ENCODE measurements at regions not wholly inside any gene's neighbourhood (a gene's known extent, or its start where the extent isn't known, plus 50 kb on each side); places are given as distances from the start of the nearest gene placed in this dataset.
A peak's percentile ranks its signal among the peaks of the same experiment; 100 is the strongest.
"Not testable (repeated sequence)": the region's sequence is repeated elsewhere in the genome, so short reads cannot be mapped to it uniquely, and the experiment has no call there.

DNA sequence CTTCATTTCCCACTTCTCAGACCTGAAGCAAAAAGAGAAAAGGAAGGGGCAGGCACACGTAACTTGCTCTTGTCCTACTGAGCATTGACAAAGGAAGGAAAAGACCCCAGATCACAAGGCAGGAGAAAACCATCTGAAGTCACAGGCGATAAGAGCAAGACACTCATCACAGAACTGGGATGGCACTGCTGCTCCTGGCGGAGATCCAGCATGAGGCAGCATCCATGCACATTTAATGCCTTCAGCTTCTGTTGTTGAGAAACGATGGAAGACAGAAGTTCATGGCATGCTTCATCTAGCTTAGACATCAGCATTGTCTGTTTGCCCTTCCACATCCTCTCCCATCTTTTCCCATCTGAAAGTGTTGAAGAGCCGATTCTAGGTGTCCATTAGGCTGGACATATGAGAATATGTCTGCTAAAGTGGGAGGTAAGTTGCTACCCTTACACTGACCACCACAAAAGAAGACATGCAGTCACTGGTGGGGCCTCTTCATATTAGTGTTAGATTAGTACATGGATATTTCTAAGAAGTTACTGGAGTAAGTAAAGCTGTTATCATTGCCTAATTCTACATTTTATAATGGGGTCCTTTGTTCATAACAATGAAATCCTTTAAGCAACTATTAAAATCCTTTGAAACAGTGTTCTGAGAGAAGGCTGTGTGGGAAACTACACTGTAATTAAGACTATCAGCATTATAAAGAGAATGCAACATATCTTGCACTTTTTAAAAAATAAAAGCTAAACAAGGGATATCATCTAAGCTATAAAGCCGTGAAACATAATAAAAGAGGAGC lies 618.5 kb downstream of the C6orf118 start:
- no peak for DNase-seq

DNA sequence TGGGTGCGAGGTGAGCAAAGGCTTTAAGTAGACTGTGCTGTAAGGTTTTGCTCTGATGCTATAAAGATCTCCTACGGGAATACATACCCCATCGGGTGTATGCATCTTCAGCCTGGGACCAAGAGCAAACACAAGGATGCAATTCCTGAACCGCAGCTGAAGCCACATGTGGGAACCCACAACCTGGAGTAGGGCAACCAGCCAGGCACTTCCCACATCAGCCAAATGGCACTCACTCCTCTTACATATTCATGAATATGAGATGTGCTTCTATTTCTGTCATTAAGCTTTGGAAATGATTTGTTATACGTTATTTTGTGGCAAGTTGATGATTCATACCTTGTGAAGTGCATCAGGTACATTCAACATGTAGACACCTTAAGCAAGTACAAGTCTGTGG lies 619.2 kb downstream of the C6orf118 start:
- no peak for DNase-seq

DNA sequence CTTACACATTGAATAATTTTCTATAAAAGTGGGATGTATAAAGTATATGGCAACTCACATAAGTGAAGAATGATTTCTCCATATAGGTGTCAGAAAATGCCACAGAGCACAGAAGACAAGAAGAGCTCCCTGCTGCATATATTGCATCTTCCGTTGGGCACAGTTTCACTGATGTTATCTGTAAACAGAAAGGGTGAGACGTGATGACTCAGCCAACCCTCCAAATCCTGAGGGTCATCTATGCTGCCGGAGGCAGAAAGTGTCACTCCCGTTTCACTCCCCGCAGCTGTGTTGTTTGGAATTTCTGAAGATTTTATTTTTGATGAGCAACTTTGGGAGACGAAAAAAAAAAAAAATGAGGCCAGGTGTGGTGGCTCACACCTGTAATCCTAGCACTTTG lies 644.1 kb downstream of the C6orf118 start:
- no peak for DNase-seq

DNA sequence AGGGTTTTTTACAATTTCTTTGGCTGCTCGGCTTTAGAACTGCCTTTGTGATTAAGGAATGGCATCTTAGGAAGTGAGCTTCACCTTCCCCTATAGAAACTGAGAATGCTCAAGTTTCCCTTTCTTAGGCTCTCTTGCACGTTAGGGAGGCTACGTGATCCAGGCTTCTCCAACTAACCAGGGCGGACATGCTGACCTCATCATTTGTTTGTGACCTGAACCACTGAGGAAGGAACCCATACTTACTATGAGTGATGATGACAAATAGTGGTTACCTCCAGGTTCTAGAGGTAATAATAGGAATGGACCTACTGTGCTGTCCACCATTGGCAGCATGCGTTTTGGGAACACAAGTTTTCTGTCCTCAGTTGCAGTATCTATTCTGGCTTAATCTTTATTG lies 645.8 kb downstream of the C6orf118 start:
- no peak for DNase-seq

DNA sequence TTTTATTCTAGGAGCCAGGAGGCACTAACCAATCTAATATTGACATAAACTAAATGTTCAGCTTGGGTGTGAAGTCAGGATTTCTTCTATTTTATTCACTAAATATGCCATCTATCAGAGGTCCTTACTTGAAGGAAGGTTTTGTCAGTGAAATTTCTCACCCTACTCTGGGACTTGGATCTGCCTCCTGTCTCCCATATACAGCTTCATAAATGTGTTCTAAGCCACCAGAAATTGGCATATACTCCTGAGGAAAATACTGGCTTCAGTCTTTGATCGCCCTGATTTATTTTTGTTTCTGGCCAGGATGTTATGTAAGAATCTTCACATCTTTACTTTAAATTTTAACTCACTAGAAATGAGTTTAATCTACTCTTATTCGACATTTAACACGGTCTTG lies 647.7 kb downstream of the C6orf118 start:
- no peak for DNase-seq

DNA sequence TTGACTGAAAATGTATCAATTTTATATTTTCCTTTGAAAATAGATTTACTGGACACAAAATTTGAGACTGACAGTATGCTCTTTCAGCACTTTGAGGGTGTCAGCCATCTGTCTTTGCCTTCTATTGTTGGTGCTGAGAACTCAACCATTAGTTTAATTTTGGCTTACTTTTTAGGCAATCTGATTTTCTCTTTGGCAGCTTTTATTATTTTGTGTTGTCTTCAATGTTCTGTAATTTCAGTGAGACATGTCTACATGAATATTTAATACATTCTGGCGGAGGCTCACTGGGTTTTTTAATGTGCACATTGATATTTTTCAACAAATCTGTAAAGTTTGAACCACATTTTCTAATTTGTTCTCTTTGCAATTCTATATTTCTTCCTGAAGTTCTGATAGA lies 648.6 kb downstream of the C6orf118 start:
- no peak for DNase-seq

DNA sequence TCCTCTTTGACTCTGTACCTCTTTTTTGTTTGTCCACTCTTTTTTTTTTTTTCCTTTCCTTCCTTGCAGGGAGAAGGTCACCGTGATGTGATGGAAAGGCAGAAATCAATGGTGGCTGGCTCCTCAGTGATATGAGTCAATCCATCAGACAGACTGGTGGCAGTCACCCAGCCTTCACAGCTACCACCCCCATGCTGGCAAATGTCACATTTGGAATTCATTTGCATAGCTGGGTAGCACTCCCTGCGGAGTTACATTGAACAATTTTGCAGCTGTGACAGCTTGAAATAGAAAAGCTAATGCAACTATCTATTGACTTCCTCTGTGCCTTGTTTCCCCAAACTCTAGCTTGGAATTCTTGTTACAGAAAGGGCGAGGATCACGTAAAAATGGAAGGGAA lies 668.4 kb downstream of the C6orf118 start:
- DNase-seq, result peak; percentile 39

DNA sequence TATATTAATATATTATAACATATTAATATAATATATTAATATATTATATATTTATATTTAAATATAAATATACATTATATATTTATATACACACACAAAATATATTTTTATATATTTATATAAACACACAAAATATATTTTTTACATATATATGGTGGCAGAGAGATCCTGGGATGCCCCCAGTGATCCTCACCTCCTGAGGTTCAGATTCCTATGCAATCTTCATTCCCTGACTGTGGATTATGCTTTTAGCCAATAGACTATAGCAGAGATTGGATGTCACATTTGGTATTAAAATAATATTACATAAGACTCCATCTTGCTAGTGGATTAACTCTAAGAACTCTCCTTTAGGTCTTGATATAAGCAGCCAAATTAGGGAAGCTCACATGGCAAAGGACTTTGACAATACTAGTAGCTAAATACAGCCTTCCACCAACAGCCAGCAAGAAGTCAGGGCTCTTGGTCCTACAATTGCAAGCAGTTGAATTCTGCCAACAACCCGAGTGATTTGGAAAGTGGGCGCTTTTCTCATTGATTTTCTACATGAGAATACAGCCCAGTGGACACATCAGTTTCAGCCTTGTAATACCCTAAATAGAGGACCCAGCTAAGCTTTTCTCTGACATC lies 681.0 kb downstream of the C6orf118 start:
- no peak for DNase-seq

DNA sequence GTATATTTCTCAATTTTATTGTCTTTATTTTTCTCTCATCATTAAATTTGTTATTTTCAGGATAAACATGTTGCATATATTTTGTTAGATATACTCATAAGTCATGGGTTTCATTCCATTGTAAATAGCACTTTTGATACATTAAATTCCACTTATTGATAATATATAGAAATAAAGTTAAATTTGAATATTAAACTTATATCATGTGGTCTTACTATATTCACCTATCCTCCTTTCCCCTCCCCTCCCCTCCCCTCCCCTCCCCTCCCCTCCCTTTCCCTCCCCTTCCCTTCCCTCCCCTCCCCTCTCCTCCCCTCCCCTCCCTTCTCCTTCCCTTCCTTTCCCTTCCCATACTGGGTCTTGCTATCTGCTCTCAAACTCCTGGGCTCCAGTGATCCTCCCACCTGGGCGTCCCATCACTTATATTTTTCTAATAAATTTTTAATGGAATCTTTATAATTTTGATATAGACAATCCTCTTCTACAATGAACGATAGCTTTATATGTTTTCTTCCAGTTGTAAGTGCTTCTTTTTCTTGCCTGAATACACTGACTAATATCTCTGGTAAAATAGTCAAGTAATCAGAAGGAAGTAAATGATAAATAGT lies 692.4 kb downstream of the C6orf118 start:
- no peak for DNase-seq

DNA sequence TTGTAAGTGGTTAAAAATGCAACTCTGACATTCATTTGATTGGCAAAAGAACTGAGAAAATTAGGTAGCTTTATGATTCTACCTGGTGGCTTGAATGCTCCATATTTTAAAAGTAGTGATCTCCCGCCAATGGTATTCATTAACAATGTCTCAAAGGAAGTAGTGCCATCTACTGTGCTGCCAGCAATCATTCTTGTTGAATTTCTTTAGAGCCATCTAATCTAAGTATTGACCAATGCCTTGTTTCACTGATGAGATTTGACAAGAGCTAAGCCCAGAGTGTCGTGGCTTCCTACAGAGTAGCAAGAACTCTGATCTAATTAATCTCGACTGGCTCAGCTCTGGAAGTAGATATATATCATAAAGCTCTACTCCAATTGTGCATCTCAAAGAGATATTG lies 696.7 kb downstream of the C6orf118 start:
- no peak for DNase-seq

DNA sequence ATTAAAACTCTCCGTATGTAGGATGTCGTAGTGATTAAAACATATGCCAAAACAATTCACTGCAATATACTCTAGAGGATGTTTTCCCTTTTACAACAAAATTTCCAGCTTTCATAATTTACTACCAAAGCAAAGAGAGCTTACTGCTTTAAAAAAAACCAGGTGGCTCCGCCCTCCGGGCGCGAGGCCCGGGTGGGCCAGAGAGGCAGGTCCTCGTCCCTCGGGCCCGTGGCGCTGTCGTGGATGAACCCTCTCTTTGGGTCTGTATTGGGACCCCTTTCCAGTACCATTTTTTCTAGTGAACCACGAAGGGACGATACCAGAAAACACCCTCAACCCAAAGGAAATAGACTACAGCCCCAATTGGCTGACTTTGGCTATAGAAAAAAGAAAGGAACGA lies 698.5 kb downstream of the C6orf118 start:
- not testable (repeated sequence) for DNase-seq

DNA sequence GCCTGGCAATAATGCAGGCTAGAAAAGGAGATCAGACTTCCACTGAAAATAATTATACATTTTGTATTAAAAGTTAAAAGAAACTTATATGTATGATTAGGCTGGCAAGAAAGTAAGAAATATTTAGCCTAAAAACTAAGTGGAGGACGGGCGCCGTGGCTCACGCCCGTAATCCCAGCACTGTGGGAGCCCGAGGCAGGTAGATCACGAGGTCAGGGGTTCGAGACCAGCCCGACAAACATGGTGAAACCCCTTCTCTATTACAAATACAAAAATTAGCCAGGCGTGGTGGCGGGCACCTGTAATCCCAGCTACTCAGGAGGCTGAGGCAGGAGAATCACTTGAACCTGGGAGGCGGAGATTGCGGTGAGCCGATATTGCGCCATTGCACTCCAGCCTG lies 707.0 kb downstream of the C6orf118 start:
- DNase-seq, result not testable (repeated sequence)

DNA sequence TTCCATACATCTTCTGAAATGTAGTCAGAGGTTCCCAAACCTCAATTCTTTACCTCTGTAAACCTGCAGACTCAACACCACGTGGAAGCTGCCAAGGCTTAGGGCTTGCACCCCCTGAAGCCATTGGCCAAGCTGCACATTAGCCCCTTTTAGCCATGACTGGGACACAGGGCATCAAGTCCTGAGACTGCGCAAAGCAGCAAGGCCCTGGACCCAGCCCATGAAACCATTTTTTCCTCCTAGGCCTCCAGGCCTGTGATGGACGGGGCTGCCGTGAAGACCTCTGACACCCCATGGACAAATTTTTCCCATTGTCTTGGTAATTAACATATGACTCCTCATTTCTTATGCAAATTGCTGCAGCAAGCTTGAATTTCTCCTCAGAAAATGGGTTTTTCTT lies 727.8 kb downstream of the C6orf118 start:
- no peak for DNase-seq

DNA sequence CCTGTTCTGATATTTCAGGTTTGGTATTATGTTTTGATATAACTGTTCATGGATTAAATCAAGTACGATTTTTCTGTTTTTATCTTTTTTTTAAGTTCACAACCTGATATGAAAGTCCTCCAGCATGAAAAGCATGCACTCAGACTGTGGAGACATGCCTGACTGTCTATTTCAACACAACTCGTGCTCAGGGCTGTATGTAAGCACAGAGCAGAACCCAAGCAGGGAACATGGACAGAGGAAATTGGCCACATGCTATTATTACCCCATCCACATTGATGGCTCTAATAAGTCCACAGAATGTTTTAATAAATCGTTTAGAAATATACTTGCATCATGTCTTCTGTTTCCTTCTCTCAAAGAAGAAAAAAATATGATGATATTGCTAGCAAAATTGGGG lies 730.4 kb downstream of the C6orf118 start:
- no peak for DNase-seq

DNA sequence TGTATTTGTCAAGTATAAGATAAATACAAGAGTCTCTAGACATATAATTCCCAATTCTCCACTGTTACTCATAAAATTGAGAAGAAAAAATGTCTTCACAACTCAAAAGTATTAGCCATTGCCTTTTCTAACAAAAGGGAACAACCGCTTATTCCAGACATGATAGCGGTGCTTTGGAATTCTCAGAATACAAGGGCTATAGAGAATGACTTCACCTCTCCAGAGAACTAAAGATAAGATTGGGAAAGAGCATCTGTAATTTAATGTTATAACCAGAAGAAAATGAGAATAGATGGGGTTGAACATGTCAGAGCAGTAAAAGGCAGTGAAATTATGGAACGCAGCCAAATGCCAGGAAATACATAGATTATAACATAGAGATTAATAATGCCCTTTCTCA lies 730.8 kb downstream of the C6orf118 start:
- no peak for DNase-seq

DNA sequence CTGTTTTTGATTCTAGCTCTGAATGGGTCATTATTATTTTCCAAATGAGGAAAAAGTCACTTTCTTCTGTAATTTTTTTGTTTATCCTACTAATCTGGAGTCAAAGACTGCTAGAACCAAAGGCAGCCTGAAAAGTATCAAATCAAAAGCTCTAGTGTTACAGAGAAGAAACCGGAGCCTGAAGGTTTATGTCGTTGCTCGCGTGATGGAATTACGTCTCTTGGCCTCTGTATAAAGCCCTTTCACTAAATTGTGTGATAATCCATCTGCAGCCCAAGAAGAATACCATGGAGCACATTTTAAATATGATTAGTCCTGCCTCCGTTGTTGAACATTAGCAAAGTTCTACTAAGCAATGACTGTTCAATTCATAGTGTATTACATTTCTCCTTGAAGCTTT lies 738.6 kb downstream of the C6orf118 start:
- DNase-seq, result no peak

DNA sequence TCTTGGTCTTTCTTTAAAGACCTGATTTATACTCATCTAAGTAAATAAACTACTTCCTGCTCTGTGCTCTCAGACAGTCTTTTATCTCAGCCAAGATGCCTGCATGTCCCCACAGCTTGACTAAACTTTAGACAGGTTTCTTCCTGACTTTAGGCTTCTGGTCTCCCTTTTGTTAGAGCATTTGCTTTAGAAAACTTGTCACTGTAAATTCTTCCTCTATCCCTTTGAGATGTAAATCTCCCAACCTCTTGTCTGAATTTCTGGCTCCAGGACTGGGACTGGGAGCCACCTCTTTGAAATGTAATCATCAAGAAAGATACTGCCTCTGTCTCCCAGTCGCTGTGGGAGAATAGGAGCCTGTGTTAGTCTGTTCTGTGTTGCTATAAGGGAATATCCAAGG lies 739.9 kb downstream of the C6orf118 start:
- no peak for DNase-seq

DNA sequence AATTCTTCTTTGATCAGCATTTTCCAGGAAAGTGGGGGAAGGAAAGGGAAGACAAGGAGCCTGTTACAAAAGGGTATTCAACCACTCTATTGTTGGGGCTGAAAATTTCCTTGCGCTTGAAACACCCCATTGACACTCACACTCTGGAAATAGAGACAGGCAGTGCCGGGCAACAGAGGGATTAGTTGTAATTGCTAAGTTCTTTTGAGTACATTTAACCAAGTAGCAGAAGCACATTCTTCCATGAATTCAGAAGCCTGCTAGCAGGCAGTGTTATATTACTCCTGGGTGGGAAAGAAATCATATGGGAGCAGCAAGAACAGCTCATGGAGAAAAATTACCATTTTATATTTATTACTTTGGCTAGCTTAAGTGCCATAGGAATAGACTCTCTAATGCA lies 745.5 kb downstream of the C6orf118 start:
- DNase-seq, result no peak

DNA sequence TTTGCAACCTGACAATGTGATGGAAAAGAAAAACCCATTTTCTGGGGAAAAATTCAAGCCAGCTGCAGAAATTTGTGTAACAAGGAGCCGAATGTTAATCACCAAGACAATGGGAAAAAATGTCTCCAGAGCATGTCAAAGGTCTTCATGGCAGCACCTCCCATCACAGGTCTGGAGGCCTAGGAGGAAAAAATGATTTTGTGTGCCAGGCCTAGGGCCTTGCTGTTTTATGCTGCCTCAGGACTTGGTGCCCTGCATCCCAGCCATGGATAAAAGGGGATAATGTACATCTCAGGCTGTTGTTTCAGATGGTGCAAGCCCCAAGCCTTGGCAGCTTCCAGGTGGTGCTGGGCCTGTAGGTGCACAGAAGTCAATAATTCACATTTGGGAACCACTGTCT lies 747.7 kb downstream of the C6orf118 start:
- DNase-seq, result no peak

DNA sequence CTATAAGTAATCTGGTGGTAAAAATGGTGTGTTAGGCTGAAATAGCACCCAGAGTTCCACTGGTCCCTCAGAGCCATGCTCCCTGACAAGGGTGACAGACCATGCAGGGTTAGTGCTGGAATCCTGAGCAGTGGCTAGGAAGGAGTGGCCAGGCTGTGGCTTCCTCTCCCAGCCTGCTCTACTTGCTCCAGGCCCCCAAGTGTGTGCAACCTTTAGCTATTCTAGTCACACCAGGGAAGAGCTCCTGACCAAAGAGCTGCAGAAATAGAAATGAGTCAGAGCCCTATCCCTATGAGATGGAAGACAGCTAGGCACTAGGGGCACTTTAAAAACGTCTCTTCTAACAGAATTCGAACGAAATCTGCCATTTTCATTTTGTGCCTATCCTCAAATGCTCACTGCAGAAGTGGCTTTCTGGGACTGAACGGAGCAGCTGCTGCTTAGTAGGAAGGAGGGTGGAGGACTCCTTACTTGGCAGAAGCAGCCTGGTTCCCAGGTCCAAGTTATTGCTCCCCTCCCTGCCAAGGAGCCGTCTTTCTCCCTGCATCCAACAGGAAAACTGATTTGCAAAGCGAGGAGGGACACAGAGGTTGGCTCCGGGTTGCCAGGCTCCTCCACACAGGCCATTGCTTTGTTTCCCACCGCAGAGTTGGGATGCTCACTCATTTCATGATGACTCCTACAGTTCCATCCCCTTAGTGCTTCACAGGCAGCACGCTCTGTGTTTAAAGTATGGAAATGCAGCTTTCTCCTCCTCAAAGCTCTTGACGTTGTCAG lies 754.5 kb downstream of the C6orf118 start:
- DNase-seq, result no peak

DNA sequence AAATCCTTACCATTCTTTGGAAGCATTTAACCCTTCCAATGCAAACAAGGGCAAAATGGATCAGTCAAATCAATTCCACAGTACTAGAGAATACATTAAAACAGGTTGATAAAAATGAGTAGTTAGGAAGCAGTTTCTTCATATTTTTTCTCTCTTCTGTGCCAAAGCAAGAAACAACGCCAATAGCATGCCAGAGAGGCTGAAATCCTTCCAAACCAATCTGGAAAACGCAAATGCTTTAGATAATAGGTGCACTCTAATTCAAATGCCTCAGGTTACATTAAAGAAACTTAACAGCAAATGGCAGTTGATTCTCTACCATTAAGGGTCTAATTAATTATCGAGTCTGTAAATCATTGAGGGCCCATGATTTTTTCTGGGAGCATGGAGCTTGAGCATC lies 755.2 kb downstream of the C6orf118 start:
- DNase-seq, result no peak

DNA sequence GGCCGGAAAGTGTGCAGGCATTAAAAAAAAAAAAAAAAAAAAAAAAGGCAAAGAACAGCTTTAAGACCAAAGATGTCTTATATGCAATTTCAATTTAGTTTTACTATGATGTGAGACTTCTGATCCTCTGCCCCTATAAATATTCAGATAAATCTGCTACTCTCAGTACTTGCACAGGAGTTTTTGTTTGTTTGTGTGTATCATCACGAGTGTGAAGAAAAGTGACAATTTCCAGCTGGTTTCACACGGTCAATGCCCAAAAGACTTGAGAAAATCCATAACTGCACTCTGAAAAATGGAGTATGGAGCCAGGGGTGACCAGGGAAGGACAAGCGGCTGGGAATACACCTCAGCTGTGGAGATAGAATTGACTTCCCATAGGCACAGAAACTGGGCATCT lies 757.7 kb downstream of the C6orf118 start:
- no peak for DNase-seq

DNA sequence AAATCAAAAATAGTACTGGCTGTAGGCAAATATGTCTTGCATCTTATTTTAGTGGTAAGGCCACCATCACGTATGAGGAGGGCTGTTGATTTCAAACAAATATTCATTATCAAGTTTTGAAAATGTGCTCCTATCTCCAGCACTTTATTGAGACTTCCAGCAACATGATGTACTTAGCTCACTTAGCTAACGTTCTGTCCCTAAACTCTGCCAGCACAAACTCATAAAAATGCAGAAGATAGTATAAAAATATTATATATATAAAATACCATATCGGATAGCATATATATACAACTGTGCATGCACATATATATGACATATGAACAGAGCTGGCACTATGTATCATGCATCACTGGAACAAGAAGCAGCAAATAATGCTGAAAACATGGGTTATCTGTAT lies 762.3 kb downstream of the C6orf118 start:
- no peak for DNase-seq

DNA sequence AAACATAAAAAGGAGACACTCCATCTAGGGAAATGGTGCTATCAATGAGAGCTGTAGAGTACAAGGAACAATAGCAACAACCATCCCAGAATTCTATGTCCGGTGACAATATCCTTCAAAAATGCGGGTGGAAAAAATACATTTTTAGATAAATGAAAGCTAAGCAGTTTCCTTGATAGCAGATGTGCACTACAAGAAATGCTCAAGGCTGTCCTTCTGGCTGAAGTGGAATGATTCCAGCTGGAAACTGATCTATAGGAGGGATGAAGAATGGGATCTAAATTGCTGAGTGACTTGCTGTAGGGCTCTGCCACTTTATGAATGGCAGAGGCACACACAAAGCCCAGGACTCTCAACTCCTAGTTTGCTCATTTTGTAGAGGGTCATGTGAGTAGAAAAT lies 763.1 kb downstream of the C6orf118 start:
- DNase-seq, result no peak
